Kidney epithelial cell (primary cell): ENCODE measurements at regions not wholly inside any gene's neighbourhood (a gene's known extent, or its start where the extent isn't known, plus 50 kb on each side); places are given as distances from the start of the nearest gene placed in this dataset.

Source experiments
- DNase-seq: peaks from one replicate; pipeline ENCODE4 v3.0.0-alpha.2; 2010; ENCODE audit warnings: low read depth
- H3K27me3 ChIP-seq: 2 replicates; pipeline ENCODE4 v1.6.0; 2011; ENCODE audit warnings: low read length; ENCODE audit not compliant: control insufficient read depth, insufficient read depth
- H3K36me3 ChIP-seq: 2 replicates; pipeline ENCODE4 v1.5.1; 2011; ENCODE audit warnings: low read length; ENCODE audit not compliant: control insufficient read depth, insufficient read depth
- H3K4me3 ChIP-seq: 2 replicates; pipeline ENCODE4 v1.5.1; 2011; ENCODE audit warnings: low read depth, mild to moderate bottlenecking, control low read depth, low read length
- CTCF ChIP-seq: IDR thresholded peaks from 2 replicates; pipeline ENCODE4 v1.5.1; 2011; ENCODE audit warnings: mild to moderate bottlenecking, moderate library complexity, low read length, control low read depth, inconsistent platforms; ENCODE audit not compliant: insufficient read depth, poor library complexity, severe bottlenecking

- no peak for TF ChIP-seq CTCF
- DNase-seq: no peak
- no peak overlapping the region for H3K4me3 ChIP-seq
- no peaks in the 10 kb centered on the region for H3K27me3 ChIP-seq
- H3K36me3 ChIP-seq: no peaks in the 10 kb centered on the region
Measured at GRCh38 chr4:128560754-128561495, 248.6 kb upstream of the JADE1 start.

- no peaks in the 10 kb centered on the region for H3K27me3 ChIP-seq
- H3K4me3 ChIP-seq: no peak overlapping the region
- H3K36me3 ChIP-seq: no peaks in the 10 kb centered on the region
- TF ChIP-seq CTCF: no peak
- no peak for DNase-seq
Measured at GRCh38 chr4:128558896-128559679, 250.4 kb upstream of the JADE1 start.

GRCh38 chr4:128556756-128557155 lies 252.7 kb upstream of the JADE1 start:
- no peak for DNase-seq
- H3K4me3 ChIP-seq: no peak overlapping the region
- TF ChIP-seq CTCF: no peak
- no peaks in the 10 kb centered on the region for H3K27me3 ChIP-seq
- no peaks in the 10 kb centered on the region for H3K36me3 ChIP-seq

GRCh38 chr4:128553686-128554515 lies 255.6 kb upstream of the JADE1 start:
- Histone ChIP-seq H3K27me3 (no peaks in the 10 kb centered on the region), H3K36me3 (no peaks in the 10 kb centered on the region), H3K4me3 (no peak overlapping the region)
- no peak for TF ChIP-seq CTCF
- no peak for DNase-seq

GRCh38 chr4:128552586-128552907 lies 257.0 kb upstream of the JADE1 start:
- Histone ChIP-seq H3K4me3 (no peak overlapping the region), H3K36me3 (no peaks in the 10 kb centered on the region), H3K27me3 (no peaks in the 10 kb centered on the region)
- no peak for TF ChIP-seq CTCF
- DNase-seq: no peak
